ENCODE measurements at regions not wholly inside any gene's neighbourhood (a gene's known extent, or its start where the extent isn't known, plus 50 kb on each side); places are given as distances from the start of the nearest gene placed in this dataset.

DNA sequence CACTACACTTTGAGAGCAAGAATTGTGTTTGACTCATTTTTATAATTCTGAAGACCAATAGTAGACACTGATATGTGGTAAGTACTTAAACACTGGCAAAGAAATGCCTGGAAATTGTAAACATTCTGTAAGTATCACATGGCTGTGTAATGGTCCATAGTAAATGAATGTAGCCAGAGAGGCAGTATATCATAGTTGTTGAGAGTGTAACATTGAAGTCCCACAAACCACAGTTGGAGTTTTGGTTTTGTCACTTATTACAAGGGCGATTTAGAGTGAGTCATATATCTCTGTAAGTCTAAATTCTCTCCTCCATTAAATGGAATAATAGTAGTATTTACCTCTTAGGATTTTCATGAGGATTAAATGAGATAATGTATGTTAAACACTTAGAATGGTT lies 181.1 kb upstream of the MEF2C start:
- TF ChIP-seq, protein P1, sequence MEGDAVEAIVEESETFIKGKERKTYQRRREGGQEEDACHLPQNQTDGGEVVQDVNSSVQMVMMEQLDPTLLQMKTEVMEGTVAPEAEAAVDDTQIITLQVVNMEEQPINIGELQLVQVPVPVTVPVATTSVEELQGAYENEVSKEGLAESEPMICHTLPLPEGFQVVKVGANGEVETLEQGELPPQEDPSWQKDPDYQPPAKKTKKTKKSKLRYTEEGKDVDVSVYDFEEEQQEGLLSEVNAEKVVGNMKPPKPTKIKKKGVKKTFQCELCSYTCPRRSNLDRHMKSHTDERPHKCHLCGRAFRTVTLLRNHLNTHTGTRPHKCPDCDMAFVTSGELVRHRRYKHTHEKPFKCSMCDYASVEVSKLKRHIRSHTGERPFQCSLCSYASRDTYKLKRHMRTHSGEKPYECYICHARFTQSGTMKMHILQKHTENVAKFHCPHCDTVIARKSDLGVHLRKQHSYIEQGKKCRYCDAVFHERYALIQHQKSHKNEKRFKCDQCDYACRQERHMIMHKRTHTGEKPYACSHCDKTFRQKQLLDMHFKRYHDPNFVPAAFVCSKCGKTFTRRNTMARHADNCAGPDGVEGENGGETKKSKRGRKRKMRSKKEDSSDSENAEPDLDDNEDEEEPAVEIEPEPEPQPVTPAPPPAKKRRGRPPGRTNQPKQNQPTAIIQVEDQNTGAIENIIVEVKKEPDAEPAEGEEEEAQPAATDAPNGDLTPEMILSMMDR (IDR thresholded peaks at IDR 0.05) = no peak
- TF ChIP-seq POLR2A (IDR thresholded peaks at IDR 0.05) = no peak
- TF ChIP-seq POLR2AphosphoS5 (IDR thresholded peaks at IDR 0.05) = no peak
